Activated T-cell treated with anti-CD3 and anti-CD28 coated beads, Interleukin-2, amount 50 U/mL, for 48 hours (primary cell): ENCODE measurements at regions not wholly inside any gene's neighbourhood (a gene's known extent, or its start where the extent isn't known, plus 50 kb on each side); places are given as distances from the start of the nearest gene placed in this dataset.

ENCODE experiments used
- DNase-seq, 2 experiments: peaks; one replicate each; pipeline ENCODE4 v3.0.0-alpha.2; 2020

DNA sequence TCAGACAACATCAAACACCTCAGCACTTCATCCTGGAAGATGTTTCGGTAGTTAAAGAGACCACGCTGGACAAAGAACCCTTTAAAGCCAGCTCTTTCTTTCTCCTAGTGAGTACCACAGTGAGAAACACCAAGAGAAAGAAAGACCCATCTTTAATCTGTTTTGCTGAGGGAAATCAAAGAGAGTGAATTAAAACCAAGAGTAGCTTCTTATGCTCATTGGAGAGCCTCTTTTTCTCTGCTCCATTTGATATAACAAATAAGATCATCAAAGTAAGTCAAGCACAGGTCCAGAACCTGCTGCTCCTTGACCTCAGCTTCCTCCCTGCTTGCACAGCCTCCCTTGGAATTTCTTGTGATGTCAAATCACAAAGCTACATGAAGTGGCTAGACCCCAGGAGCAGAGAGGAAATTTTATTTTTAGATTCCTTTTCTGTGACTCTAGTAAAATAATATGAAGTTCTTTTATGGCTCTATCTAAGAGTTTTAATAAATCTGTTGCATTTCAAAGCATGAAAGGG lies 436.4 kb downstream of the C3orf38 start:
- DNase-seq = no peak

DNA sequence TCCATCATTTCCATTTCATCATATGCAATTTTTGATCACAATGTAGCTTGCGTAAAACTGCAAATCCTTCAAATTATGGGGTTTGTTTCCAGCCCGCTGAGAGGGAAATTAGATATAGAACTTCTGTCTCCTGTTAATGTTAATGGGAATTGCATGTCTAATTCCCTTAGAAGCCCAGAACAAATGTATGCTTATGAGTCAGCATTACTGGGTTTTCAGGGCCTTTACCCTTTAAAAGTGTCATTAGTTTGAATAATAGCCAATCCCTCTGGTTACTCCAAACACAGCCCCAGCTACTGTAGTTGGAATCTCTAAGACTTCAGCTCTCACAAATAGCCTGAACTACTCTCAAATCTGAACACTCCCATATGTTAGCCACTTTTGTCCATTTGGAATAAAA lies 439.4 kb downstream of the C3orf38 start:
- no peak for DNase-seq

- DNase-seq = no peak
Observed at GRCh38 chr3:88595026-88595425, 445.3 kb downstream of the C3orf38 start.

GRCh38 chr3:88596451-88596850 lies 446.7 kb downstream of the C3orf38 start:
- no peak for DNase-seq

- no peak for DNase-seq
Observed at GRCh38 chr3:88610820-88611219, 461.1 kb downstream of the C3orf38 start.

GRCh38 chr3:88611826-88612326 lies 462.1 kb downstream of the C3orf38 start:
- DNase-seq = no peak

GRCh38 chr3:88616413-88616812 lies 466.7 kb downstream of the C3orf38 start:
- DNase-seq = no peak

GRCh38 chr3:88617283-88617682 lies 467.5 kb downstream of the C3orf38 start:
- DNase-seq = no peak

DNA sequence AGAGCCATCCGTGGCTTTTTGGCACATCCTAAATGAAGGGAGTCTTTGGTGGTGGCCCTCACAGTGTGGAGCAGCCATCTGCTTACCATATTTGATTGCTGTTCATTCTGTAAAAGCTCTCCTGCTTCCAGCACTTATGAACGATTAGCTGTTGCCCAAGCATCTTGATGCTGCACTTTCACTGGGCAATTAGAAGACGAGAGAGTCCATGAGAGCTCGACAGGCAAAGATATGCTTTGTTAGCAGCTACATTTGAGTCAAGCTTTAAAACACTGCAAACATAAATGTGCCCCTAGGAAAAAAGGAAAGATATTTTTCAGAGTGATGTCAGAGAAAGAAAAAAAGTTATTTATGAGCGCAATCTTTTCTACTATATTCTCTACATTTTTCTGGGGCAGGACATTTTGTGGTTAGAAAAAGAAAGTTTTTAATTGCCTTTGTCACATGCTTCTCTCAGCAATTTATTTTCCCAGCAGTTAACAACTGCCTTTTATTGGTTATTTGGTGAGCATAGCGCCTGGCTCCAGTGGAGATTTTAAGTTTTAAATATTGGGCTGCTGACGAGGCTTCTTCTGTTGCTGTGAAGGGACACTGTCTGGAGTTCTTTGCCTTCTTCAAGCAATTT lies 468.4 kb downstream of the C3orf38 start:
- DNase-seq = no peak

- no peak for DNase-seq
Observed at GRCh38 chr3:88621586-88621985, 471.8 kb downstream of the C3orf38 start.

- DNase-seq = no peak
Observed at GRCh38 chr3:88623709-88624108, 473.9 kb downstream of the C3orf38 start.

GRCh38 chr3:88626456-88627120 lies 476.8 kb downstream of the C3orf38 start:
- DNase-seq = no peak

GRCh38 chr3:88628901-88629300 lies 478.5 kb upstream of the EPHA3 start:
- DNase-seq = no peak

GRCh38 chr3:88632226-88632625 lies 475.2 kb upstream of the EPHA3 start:
- no peak for DNase-seq

DNA sequence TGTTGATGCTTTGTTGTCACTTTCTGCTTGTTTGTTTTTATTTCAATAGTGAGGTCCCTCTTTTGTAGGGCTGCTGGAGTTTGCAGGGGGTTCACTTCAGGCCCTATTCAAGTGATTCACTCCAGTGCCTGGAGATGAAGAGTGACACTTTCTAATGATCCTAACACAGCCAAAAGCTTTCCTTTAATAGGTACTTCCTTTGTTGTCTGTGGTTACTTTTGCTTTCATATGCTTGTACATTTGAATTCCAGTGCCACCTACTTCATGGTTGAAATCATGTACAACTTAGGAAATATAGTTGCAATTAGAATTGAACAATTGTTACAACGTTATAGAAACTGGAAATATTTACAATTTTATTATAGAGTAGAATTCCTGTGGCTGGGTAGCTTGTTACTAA lies 466.8 kb upstream of the EPHA3 start:
- DNase-seq = no peak

DNA sequence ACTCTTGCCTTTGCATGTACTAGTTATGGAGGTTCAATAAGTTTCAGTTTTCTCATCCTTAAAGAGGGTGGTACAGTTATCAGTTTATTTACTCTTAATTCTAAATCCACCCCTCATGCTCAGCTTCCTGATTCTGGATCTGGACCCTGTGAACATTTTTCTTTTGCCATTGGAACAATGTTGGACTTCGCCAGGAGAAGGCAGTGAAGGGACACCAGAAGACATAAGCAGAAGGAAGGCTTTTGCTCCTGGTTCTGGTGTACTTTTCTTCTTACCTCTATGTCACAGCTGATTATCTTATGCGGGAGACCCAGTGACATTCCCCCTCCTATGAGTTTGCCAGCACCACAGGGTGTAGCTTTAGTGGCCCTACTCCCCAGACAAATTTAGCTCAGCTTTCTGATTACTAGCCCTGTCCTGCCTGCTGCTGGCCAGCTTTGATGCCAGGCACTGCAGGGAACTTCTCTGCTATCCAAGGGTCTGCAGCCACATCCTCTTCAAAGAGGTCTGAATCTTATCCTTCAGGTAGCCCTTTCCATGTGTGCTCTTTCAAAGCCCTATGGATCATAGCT lies 466.3 kb upstream of the EPHA3 start:
- DNase-seq = no peak

DNA sequence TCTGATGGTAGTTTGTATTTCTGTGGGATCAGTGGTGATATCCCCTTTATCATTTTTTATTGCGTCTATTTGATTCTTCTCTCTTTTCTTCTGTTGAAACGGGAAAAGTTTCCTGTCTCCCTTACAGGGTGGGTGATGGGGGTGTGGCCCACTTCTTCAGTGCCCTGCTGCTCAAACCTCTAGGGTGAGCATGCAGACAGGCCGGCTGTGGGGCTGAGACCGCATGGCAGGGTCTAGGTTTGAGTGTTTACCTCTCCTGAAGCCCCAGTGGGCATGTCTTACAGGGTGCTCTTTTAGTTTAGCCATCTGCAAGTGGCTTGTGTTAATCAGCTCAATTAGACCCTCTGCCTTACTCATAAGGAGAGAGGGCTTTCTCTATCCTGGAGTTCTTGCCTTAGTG lies 450.0 kb upstream of the EPHA3 start:
- DNase-seq = no peak

DNA sequence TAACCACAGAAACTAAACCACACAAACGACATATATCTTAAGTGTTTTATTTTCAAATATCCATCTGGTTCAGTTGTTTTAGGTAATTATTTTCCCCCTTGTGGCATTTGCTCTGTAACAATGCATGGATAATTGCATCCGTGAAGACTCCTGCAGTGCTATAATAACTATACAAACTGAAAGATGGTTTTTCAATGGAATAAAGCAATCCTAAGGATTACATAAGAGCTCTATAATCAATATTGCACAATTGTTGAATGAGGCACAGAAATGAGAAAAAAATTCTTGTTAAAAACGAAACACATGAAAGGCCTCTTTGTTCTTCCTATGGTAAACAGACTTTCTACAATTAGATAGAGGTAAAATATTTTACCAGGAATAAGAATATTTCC lies 446.0 kb upstream of the EPHA3 start:
- no peak for DNase-seq

- no peak for DNase-seq
Observed at GRCh38 chr3:88668180-88668579, 439.2 kb upstream of the EPHA3 start.

GRCh38 chr3:88671573-88671972 lies 435.8 kb upstream of the EPHA3 start:
- no peak for DNase-seq

GRCh38 chr3:88677298-88677697 lies 430.1 kb upstream of the EPHA3 start:
- no peak for DNase-seq

DNA sequence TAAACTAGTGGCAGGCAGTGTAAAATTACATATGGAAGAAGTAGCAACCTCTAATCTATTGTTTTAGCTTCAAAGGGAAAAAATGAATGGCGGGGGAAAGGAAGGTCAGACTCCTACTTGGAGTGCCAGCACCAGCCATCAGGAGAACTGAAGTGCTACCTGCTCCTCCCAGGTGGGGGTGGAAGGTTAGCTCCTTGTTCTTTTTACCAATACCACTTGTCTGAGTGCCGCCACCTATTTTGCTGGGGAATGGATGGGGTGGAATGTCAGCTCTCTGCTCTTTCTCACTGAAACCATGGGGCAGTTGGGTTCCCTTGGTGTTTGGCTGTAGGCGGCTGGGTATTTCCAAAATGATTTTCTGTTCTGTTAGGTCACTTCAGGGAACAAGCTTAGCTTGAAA lies 428.7 kb upstream of the EPHA3 start:
- DNase-seq = no peak

GRCh38 chr3:88690287-88690686 lies 417.1 kb upstream of the EPHA3 start:
- DNase-seq = no peak

DNA sequence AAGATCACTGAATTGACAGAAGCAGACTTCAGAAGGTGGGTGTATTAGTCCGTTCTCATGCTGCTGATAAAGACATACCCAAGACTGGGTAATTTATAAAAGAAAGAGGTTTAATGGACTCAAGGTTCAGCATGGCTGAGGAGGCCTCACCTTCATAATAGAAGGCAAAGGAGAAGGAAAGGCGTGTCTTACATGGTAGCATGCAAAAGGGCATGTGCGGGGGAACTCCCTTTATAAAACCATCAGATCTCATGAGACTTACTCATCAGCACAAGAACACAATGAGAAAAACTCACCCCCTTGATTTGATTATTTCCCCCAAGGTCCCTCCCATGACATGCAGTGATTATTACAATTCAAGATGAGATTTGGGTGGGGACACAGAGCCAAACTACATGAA lies 416.3 kb upstream of the EPHA3 start:
- DNase-seq = no peak
